Hematopoietic multipotent progenitor cell treated with erythropoietin and hydrocortisone succinate and interleukin-3 and kit ligand, for 17 days (in vitro differentiated cells): ENCODE measurements at regions not wholly inside any gene's neighbourhood (a gene's known extent, or its start where the extent isn't known, plus 50 kb on each side); places are given as distances from the start of the nearest gene placed in this dataset.
"Not testable (repeated sequence)": the region's sequence is repeated elsewhere in the genome, so short reads cannot be mapped to it uniquely, and the experiment has no call there.

Source experiments
- DNase-seq: peaks from one replicate; pipeline ENCODE4 v3.0.0-alpha.2; 2015; ENCODE audit warnings: low spot score

GRCh38 chr20:56689318-56689717, 60.2 kb downstream of the TFAP2C start:
- no peak for DNase-seq

- DNase-seq = no peak
Observed at GRCh38 chr20:56689852-56690485, 60.9 kb downstream of the TFAP2C start.

GRCh38 chr20:56690531-56691175, 61.5 kb downstream of the TFAP2C start:
- no peak for DNase-seq

- DNase-seq = no peak
Observed at GRCh38 chr20:56691325-56691998, 62.4 kb downstream of the TFAP2C start.

- no peak for DNase-seq
Observed at GRCh38 chr20:56693217-56693616, 64.1 kb downstream of the TFAP2C start.

- DNase-seq = no peak
Observed at GRCh38 chr20:56697476-56697875, 68.4 kb downstream of the TFAP2C start.

- no peak for DNase-seq
Observed at GRCh38 chr20:56698297-56698696, 69.2 kb downstream of the TFAP2C start.

GRCh38 chr20:56698749-56699148, 69.6 kb downstream of the TFAP2C start:
- no peak for DNase-seq

- no peak for DNase-seq
Observed at GRCh38 chr20:56702931-56703840, 74.1 kb downstream of the TFAP2C start.

- DNase-seq = no peak
Observed at GRCh38 chr20:56706867-56707360, 77.8 kb downstream of the TFAP2C start.

GRCh38 chr20:56708991-56709390, 79.9 kb downstream of the TFAP2C start:
- DNase-seq = no peak

- no peak for DNase-seq
Observed at GRCh38 chr20:56710125-56710524, 81.0 kb downstream of the TFAP2C start.

GRCh38 chr20:56710577-56710976, 81.5 kb downstream of the TFAP2C start:
- DNase-seq = not testable (repeated sequence)

GRCh38 chr20:56711018-56711417, 81.9 kb downstream of the TFAP2C start:
- DNase-seq = no peak

GRCh38 chr20:56715309-56715708, 86.2 kb downstream of the TFAP2C start:
- DNase-seq = no peak

- DNase-seq = no peak
Observed at GRCh38 chr20:56715902-56716519, 86.9 kb downstream of the TFAP2C start.

GRCh38 chr20:56716806-56717205, 87.7 kb downstream of the TFAP2C start:
- no peak for DNase-seq

GRCh38 chr20:56718816-56719215, 89.7 kb downstream of the TFAP2C start:
- no peak for DNase-seq

- no peak for DNase-seq
Observed at GRCh38 chr20:56720620-56721213, 91.6 kb downstream of the TFAP2C start.

GRCh38 chr20:56722042-56722441, 92.9 kb downstream of the TFAP2C start:
- DNase-seq = no peak

- DNase-seq = no peak
Observed at GRCh38 chr20:56723331-56723730, 94.2 kb downstream of the TFAP2C start.
